Fibroblast of lung (primary cell): ENCODE measurements at regions not wholly inside any gene's neighbourhood (a gene's known extent, or its start where the extent isn't known, plus 50 kb on each side); places are given as distances from the start of the nearest gene placed in this dataset.
A peak's percentile ranks its signal among the peaks of the same experiment; 100 is the strongest.

Source experiments
- DNase-seq, 2 donors: peaks; one replicate each; pipeline versions ENCODE4 v3.0.0 to v3.0.0-alpha.2; 2010; ENCODE audit warnings: low read depth in 2 of 2
- H2AFZ ChIP-seq: 2 replicates; pipeline ENCODE4 v1.5.1; 2012; ENCODE audit warnings: low read length, control low read depth, inconsistent platforms
- H3K27ac ChIP-seq: 2 replicates; pipeline ENCODE4 v1.5.1; 2011; ENCODE audit warnings: low read length, control low read depth; ENCODE audit not compliant: insufficient read depth
- H3K27me3 ChIP-seq: 2 replicates; pipeline ENCODE4 v1.5.1; 2011; ENCODE audit warnings: mild to moderate bottlenecking, low read length; ENCODE audit not compliant: control insufficient read depth, insufficient read depth
- H3K36me3 ChIP-seq: 2 replicates; pipeline ENCODE4 v1.5.1; 2011; ENCODE audit warnings: low read length; ENCODE audit not compliant: control insufficient read depth, insufficient read depth
- H3K4me1 ChIP-seq: 2 replicates; pipeline ENCODE4 v1.5.1; 2011; ENCODE audit warnings: low read length; ENCODE audit not compliant: control insufficient read depth, insufficient read depth; ENCODE audit errors: extremely low read depth
- H3K4me2 ChIP-seq: 2 replicates; pipeline ENCODE4 v1.5.1; 2011; ENCODE audit warnings: low read length, control low read depth; ENCODE audit not compliant: insufficient read depth; ENCODE audit errors: extremely low read depth
- H3K4me3 ChIP-seq, 4 experiments: fragments of 200-600 bp in 1 of 4; sonication (generic) in 1 of 4; replicated peaks in 1 of 4; 2 replicates each; pipeline ENCODE4 v1.5.1; 2011 to 2016; ENCODE audit warnings: low read length in 4 of 4, low read depth in 3 of 4, mild to moderate bottlenecking in 3 of 4, control low read depth in 2 of 4, inconsistent platforms in 1 of 4, mixed read lengths in 1 of 4; ENCODE audit not compliant: insufficient read depth in 1 of 4; ENCODE audit errors: control extremely low read depth in 1 of 4
- H3K79me2 ChIP-seq: 2 replicates; pipeline ENCODE4 v1.5.1; 2012; ENCODE audit warnings: mild to moderate bottlenecking, low read length, inconsistent platforms; ENCODE audit not compliant: control insufficient read depth, insufficient read depth
- H3K9ac ChIP-seq: 2 replicates; pipeline ENCODE4 v1.5.1; 2011; ENCODE audit warnings: mild to moderate bottlenecking, low read length, control low read depth; ENCODE audit not compliant: insufficient read depth
- H3K9me3 ChIP-seq: 2 replicates; pipeline ENCODE4 v1.5.1; 2012; ENCODE audit warnings: low read depth, low read length; ENCODE audit not compliant: control insufficient read depth, insufficient read depth
- H4K20me1 ChIP-seq: 2 replicates; pipeline ENCODE4 v1.5.1; 2011; ENCODE audit warnings: low read length; ENCODE audit not compliant: control insufficient read depth, insufficient read depth; ENCODE audit errors: extremely low read depth
- EZH2 ChIP-seq: IDR thresholded peaks from 2 replicates; pipeline ENCODE4 v1.5.1; 2012; ENCODE audit warnings: low read length, control low read depth, mild to moderate bottlenecking; ENCODE audit errors: missing control alignments
- TF ChIP-seq, protein P1 (sequence below), 2 donors: IDR thresholded peaks in 1 of 2; conservative IDR thresholded peaks in 1 of 2; 1 replicate in 1 of 2; 2 replicates in 1 of 2; pipeline ENCODE4 v1.5.1; 2011 to 2012; ENCODE audit warnings: low read length in 2 of 2, control low read depth in 1 of 2, inconsistent platforms in 1 of 2, low read depth in 1 of 2, mild to moderate bottlenecking in 1 of 2

DNA sequence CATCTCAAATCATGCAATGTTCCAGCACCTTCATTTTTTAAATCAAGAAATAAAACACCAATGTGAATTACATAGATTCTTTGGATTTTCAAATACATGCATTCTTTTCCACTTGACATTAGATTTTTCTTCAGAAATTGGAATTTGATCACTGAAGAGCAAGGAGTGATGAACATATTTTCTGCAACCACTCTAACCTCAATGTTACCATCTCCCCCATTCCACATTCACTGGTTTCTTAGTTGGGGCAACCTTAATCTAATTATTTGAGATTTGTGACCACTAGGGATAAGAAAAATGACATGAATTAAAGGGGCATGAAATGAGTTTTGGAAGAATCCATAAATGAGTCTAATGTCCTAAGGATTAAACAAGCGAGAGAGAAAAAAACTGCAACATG, 168.7 kb upstream of the NR5A2 start:
- no peak for TF ChIP-seq EZH2
- TF ChIP-seq, protein P1, sequence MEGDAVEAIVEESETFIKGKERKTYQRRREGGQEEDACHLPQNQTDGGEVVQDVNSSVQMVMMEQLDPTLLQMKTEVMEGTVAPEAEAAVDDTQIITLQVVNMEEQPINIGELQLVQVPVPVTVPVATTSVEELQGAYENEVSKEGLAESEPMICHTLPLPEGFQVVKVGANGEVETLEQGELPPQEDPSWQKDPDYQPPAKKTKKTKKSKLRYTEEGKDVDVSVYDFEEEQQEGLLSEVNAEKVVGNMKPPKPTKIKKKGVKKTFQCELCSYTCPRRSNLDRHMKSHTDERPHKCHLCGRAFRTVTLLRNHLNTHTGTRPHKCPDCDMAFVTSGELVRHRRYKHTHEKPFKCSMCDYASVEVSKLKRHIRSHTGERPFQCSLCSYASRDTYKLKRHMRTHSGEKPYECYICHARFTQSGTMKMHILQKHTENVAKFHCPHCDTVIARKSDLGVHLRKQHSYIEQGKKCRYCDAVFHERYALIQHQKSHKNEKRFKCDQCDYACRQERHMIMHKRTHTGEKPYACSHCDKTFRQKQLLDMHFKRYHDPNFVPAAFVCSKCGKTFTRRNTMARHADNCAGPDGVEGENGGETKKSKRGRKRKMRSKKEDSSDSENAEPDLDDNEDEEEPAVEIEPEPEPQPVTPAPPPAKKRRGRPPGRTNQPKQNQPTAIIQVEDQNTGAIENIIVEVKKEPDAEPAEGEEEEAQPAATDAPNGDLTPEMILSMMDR (conservative IDR thresholded peaks at IDR 0.05 in 1 of 2, IDR thresholded peaks at IDR 0.05 in 1 of 2; ENCODE audit: low read depth in 1 of 2, low read length in 2 of 2): no peak
- Histone ChIP-seq H3K27ac (no peak overlapping the region), H4K20me1 (no peaks in the 10 kb centered on the region), H3K36me3 (no peaks in the 10 kb centered on the region), H3K4me1 (peaks cover 2% of the 10 kb centered on the region), H3K9ac (no peak overlapping the region), H2AFZ (no peak overlapping the region), H3K4me2 (no peak overlapping the region), H3K4me3 (no peak overlapping the region), H3K79me2 (no peaks in the 10 kb centered on the region), H3K27me3 (no peaks in the 10 kb centered on the region), H3K9me3 (no peaks in the 10 kb centered on the region)
- DNase-seq: peak in 1 of 2 donors; percentile 18

DNA sequence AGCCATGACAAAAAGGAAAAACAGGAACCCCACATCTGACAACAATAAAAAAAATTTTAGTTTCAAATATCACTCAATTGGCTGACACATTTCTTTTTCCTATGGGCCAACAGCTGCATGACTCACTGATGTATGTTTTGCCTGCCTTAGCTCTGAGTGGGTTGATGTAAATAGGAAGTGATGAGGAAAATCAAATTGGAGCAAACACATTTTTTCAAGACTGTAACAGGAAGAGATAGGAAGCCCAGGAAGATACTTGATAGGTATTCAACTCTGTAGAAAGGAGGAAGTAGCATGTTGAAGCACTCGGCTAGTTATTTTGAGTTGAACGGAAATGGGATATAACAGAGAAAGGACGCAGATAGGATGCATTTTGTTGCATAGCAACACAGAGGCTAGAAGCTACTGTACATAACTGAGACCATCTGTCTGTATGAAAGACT, 168.0 kb upstream of the NR5A2 start:
- no peak overlapping the region for H3K4me3 ChIP-seq
- peak; percentile 63 to 79 for DNase-seq

DNA sequence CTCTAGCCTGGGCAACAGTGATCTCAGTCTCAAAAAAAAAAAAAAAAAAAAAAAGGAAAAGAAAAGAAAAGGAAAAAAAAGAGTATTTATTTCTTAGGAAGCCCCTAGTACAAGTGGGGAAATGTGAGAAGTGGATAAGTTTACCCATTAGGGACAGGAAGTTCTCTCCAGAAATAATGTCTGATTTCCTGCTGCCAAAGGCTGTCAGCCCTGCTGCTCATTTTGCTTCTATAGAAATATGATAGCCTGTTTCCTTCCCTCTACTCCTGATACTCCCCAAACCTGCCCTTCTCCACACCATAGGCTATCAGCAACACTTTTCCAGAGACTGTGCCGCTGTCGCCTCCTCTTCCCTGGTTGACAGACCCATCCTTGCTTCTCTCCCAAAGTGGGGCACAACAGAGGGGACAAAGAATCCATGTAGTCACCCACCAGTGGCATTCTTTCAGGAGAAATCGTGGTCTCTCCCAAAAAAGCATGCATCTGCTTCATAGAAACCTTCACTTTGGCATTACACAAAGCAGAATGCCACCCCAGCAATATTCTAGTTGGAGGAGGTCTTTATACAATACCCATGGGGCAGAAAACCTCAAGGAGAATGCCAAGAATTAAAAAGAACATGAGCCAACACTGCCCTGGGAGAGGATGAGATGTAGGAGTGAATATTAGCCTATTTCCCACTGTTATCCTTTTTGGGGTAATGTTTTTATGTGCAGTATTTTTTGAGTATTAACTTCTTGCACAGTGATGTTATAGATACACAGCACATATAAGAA, 166.3 kb upstream of the NR5A2 start:
- H3K9ac ChIP-seq: no peak overlapping the region
- H3K4me2 ChIP-seq: no peak overlapping the region
- TF ChIP-seq EZH2: no peak
- TF ChIP-seq, protein P1 (conservative IDR thresholded peaks at IDR 0.05 in 1 of 2, IDR thresholded peaks at IDR 0.05 in 1 of 2; ENCODE audit: low read depth in 1 of 2, low read length in 2 of 2): no peak
- peaks cover 2% of the 10 kb centered on the region for H3K4me1 ChIP-seq
- no peaks in the 10 kb centered on the region for H3K9me3 ChIP-seq
- H3K79me2 ChIP-seq: no peaks in the 10 kb centered on the region
- no peak overlapping the region for H2AFZ ChIP-seq
- H4K20me1 ChIP-seq: no peaks in the 10 kb centered on the region
- no peaks in the 10 kb centered on the region for H3K36me3 ChIP-seq
- no peak overlapping the region for H3K27ac ChIP-seq
- no peak overlapping the region for H3K4me3 ChIP-seq
- no peak for DNase-seq
- no peaks in the 10 kb centered on the region for H3K27me3 ChIP-seq

More for the DNA sequence above, 168.0 kb upstream of the NR5A2 start:
- Histone ChIP-seq H3K79me2 (no peaks in the 10 kb centered on the region), H4K20me1 (no peaks in the 10 kb centered on the region), H3K27me3 (no peaks in the 10 kb centered on the region), H3K4me2 (no peak overlapping the region), H3K27ac (peak overlapping the region; percentile 8), H3K9me3 (no peaks in the 10 kb centered on the region), H2AFZ (no peak overlapping the region), H3K36me3 (no peaks in the 10 kb centered on the region), H3K4me1 (peaks cover 2% of the 10 kb centered on the region), H3K9ac (no peak overlapping the region)
- TF ChIP-seq, protein P1 (conservative IDR thresholded peaks at IDR 0.05 in 1 of 2, IDR thresholded peaks at IDR 0.05 in 1 of 2; ENCODE audit: low read depth in 1 of 2, low read length in 2 of 2): no peak
- no peak for TF ChIP-seq EZH2
